Mucosa of rectum (tissue), 2 donors: ENCODE measurements at regions not wholly inside any gene's neighbourhood (a gene's known extent, or its start where the extent isn't known, plus 50 kb on each side); places are given as distances from the start of the nearest gene placed in this dataset.

Experiments
- H3K27ac ChIP-seq, 2 donors: one replicate each; pipeline ENCODE4 v1.7.0; 2013; ENCODE audit warnings: inconsistent platforms in 2 of 2, low read depth in 2 of 2, low read length in 2 of 2
- H3K27me3 ChIP-seq, 2 donors: one replicate each; pipeline ENCODE4 v1.7.0; 2013; ENCODE audit warnings: low read length in 2 of 2; ENCODE audit not compliant: control insufficient read depth in 2 of 2, insufficient read depth in 2 of 2
- H3K36me3 ChIP-seq, 2 donors: one replicate each; pipeline ENCODE4 v1.7.0; 2013; ENCODE audit warnings: low read length in 2 of 2; ENCODE audit not compliant: control insufficient read depth in 2 of 2, insufficient read depth in 2 of 2
- H3K4me1 ChIP-seq, 2 donors: one replicate each; pipeline ENCODE4 v1.7.0; 2013; ENCODE audit warnings: low read length in 2 of 2, mild to moderate bottlenecking in 1 of 2; ENCODE audit not compliant: control insufficient read depth in 2 of 2, insufficient read depth in 2 of 2
- H3K4me3 ChIP-seq, 2 donors: one replicate each; pipeline ENCODE4 v1.7.0; 2013; ENCODE audit warnings: low read length in 2 of 2
- H3K9ac ChIP-seq, 2 donors: one replicate each; pipeline ENCODE4 v1.7.0; 2013; ENCODE audit warnings: low read length in 2 of 2, low read depth in 1 of 2, mild to moderate bottlenecking in 1 of 2
- H3K9me3 ChIP-seq, 2 donors: one replicate each; pipeline ENCODE4 v1.7.0; 2013; ENCODE audit warnings: low read length in 2 of 2; ENCODE audit not compliant: control insufficient read depth in 2 of 2
- donor health status: healthy.
- donor health status: Normal muscosa, but diverticular disease.

- H3K9ac ChIP-seq, result no peak overlapping the region
- no peaks in the 10 kb centered on the region for H3K36me3 ChIP-seq
- H3K27ac ChIP-seq, result peak overlapping the region; percentile 64 to 76
- peaks cover 16 to 44% of the 10 kb centered on the region in 2 donors for H3K4me1 ChIP-seq
- no peak overlapping the region for H3K4me3 ChIP-seq
- no peaks in the 10 kb centered on the region for H3K9me3 ChIP-seq
- H3K27me3 ChIP-seq, result no peaks in the 10 kb centered on the region
Measured at GRCh38 chr12:67436230-67436629, 167.1 kb downstream of the CAND1 start.

- Histone ChIP-seq H3K4me1 (peaks cover 14 to 42% of the 10 kb centered on the region in 2 donors), H3K27me3 (no peaks in the 10 kb centered on the region), H3K36me3 (no peaks in the 10 kb centered on the region), H3K9me3 (no peaks in the 10 kb centered on the region), H3K4me3 (no peak overlapping the region), H3K27ac (no peak overlapping the region), H3K9ac (no peak overlapping the region)
Measured at GRCh38 chr12:67437011-67437410, 167.9 kb downstream of the CAND1 start.

GRCh38 chr12:67439611-67440010 is 170.5 kb downstream of the CAND1 start:
- H3K9ac ChIP-seq, result no peak overlapping the region
- no peaks in the 10 kb centered on the region for H3K36me3 ChIP-seq
- H3K4me1 ChIP-seq, result peaks cover 15 to 35% of the 10 kb centered on the region in 2 donors
- H3K4me3 ChIP-seq, result no peak overlapping the region
- no peak overlapping the region for H3K27ac ChIP-seq
- no peaks in the 10 kb centered on the region for H3K27me3 ChIP-seq
- no peaks in the 10 kb centered on the region for H3K9me3 ChIP-seq

GRCh38 chr12:67441736-67442346 is 172.7 kb downstream of the CAND1 start:
- Histone ChIP-seq H3K9me3 (no peaks in the 10 kb centered on the region), H3K9ac (peak overlapping the region in 1 of 2 donors; percentile 13), H3K36me3 (no peaks in the 10 kb centered on the region), H3K4me3 (peak overlapping the region in 1 of 2 donors; percentile 55), H3K4me1 (peaks cover 4 to 15% of the 10 kb centered on the region in 2 donors), H3K27me3 (no peaks in the 10 kb centered on the region), H3K27ac (peak overlapping the region; percentile 17 to 29)

- Histone ChIP-seq H3K27ac (peak overlapping the region; percentile 0 to 33), H3K9ac (peak overlapping the region; percentile 13 to 52), H3K36me3 (no peaks in the 10 kb centered on the region), H3K9me3 (no peaks in the 10 kb centered on the region), H3K4me3 (peak overlapping the region; percentile 1 to 55), H3K4me1 (peaks cover 4 to 15% of the 10 kb centered on the region in 2 donors), H3K27me3 (no peaks in the 10 kb centered on the region)
Measured at GRCh38 chr12:67442347-67442841, 173.2 kb downstream of the CAND1 start.

GRCh38 chr12:67442896-67443295 is 173.7 kb downstream of the CAND1 start:
- H3K9ac ChIP-seq, result no peak overlapping the region
- no peaks in the 10 kb centered on the region for H3K27me3 ChIP-seq
- no peaks in the 10 kb centered on the region for H3K36me3 ChIP-seq
- H3K4me1 ChIP-seq, result peaks cover 4 to 15% of the 10 kb centered on the region in 2 donors
- no peaks in the 10 kb centered on the region for H3K9me3 ChIP-seq
- no peak overlapping the region for H3K27ac ChIP-seq
- H3K4me3 ChIP-seq, result no peak overlapping the region

GRCh38 chr12:67444542-67444941 is 175.4 kb downstream of the CAND1 start:
- no peak overlapping the region for H3K4me3 ChIP-seq
- H3K4me1 ChIP-seq, result peaks cover 4 to 15% of the 10 kb centered on the region in 2 donors
- no peak overlapping the region for H3K27ac ChIP-seq
- H3K27me3 ChIP-seq, result no peaks in the 10 kb centered on the region
- H3K36me3 ChIP-seq, result no peaks in the 10 kb centered on the region
- no peak overlapping the region for H3K9ac ChIP-seq
- H3K9me3 ChIP-seq, result no peaks in the 10 kb centered on the region

- Histone ChIP-seq H3K36me3 (no peaks in the 10 kb centered on the region), H3K9me3 (no peaks in the 10 kb centered on the region), H3K27me3 (no peaks in the 10 kb centered on the region), H3K9ac (no peak overlapping the region), H3K27ac (no peak overlapping the region), H3K4me3 (no peak overlapping the region), H3K4me1 (peaks cover 4 to 13% of the 10 kb centered on the region in 2 donors)
Measured at GRCh38 chr12:67446716-67447115, 177.6 kb downstream of the CAND1 start.

- no peaks in the 10 kb centered on the region for H3K27me3 ChIP-seq
- H3K27ac ChIP-seq, result no peak overlapping the region
- H3K4me1 ChIP-seq, result peaks cover 2 to 8% of the 10 kb centered on the region in 2 donors
- H3K9ac ChIP-seq, result no peak overlapping the region
- H3K4me3 ChIP-seq, result no peak overlapping the region
- no peaks in the 10 kb centered on the region for H3K9me3 ChIP-seq
- H3K36me3 ChIP-seq, result no peaks in the 10 kb centered on the region
Measured at GRCh38 chr12:67447180-67447579, 178.0 kb downstream of the CAND1 start.

- Histone ChIP-seq H3K9ac (no peak overlapping the region), H3K9me3 (no peaks in the 10 kb centered on the region), H3K36me3 (no peaks in the 10 kb centered on the region), H3K4me3 (no peak overlapping the region), H3K4me1 (no peaks in the 10 kb centered on the region), H3K27me3 (no peaks in the 10 kb centered on the region), H3K27ac (no peak overlapping the region)
Measured at GRCh38 chr12:67449591-67450052, 180.5 kb downstream of the CAND1 start.
